ENCODE measurements at regions not wholly inside any gene's neighbourhood (a gene's known extent, or its start where the extent isn't known, plus 50 kb on each side); places are given as distances from the start of the nearest gene placed in this dataset.

GRCh38 chr18:39025531-39025930 is 1459.9 kb upstream of the CELF4 start:
- TF ChIP-seq EP300 (IDR thresholded peaks at IDR 0.05; ENCODE audit: borderline replicate concordance in 1 of 2, low read depth in 2 of 2, low read length in 2 of 2): no peak
- no peak for TF ChIP-seq POU5F1 (IDR thresholded peaks at IDR 0.05; ENCODE audit: low read depth, low read length)
- Histone ChIP-seq H4K91ac (replicated peaks; ENCODE audit: insufficient read length, low read length) (no peak overlapping the region), H3K56ac (replicated peaks; ENCODE audit: insufficient read length, low read depth, low read length) (no peak overlapping the region), H3K9me3 (ENCODE audit: insufficient read depth in 2 of 2, low read depth in 1 of 2, low read length in 1 of 2) (no peaks in the 10 kb centered on the region), H3K9ac (replicated peaks in 1 of 4; ENCODE audit: extremely low read depth in 1 of 4, low read depth in 3 of 4, low read length in 3 of 4) (no peak overlapping the region), H3K27me3 (replicated peaks in 1 of 4; ENCODE audit: control insufficient read depth in 3 of 4, extremely low read depth in 1 of 4, insufficient read depth in 3 of 4, low read length in 3 of 4) (no peaks in the 10 kb centered on the region), H3K4ac (replicated peaks; ENCODE audit: insufficient read length, low read depth, low read length) (no peak overlapping the region), H3K36me3 (ENCODE audit: control insufficient read depth in 2 of 4, insufficient read depth in 4 of 4, low read length in 3 of 4) (no peaks in the 10 kb centered on the region), H4K5ac (ENCODE audit: insufficient read length, low read depth, low read length) (no peak overlapping the region), H3K27ac (ENCODE audit: low read depth, low read length) (no peak overlapping the region), H2BK5ac (ENCODE audit: low read depth, low read length) (no peak overlapping the region), H3K4me3 (ENCODE audit: extremely low read depth in 1 of 4, insufficient read depth in 2 of 4, low read depth in 3 of 4, low read length in 4 of 4) (no peak overlapping the region), H3K4me2 (ENCODE audit: insufficient read depth in 1 of 2, low read depth in 2 of 2, low read length in 2 of 2) (no peak overlapping the region), H2BK120ac (replicated peaks; ENCODE audit: low read depth, low read length) (no peak overlapping the region), H3K79me2 (ENCODE audit: control insufficient read depth in 1 of 2, insufficient read depth in 2 of 2, low read length in 2 of 2) (no peaks in the 10 kb centered on the region), H3K23me2 (ENCODE audit: low read depth, low read length) (no peaks in the 10 kb centered on the region), H3K23ac (ENCODE audit: insufficient read length) (no peak overlapping the region), H2BK12ac (ENCODE audit: low read depth, low read length) (no peak overlapping the region), H3K14ac (ENCODE audit: insufficient read length) (no peak overlapping the region), H3K18ac (ENCODE audit: extremely low read depth, low read length) (no peak overlapping the region), H2AFZ (ENCODE audit: low read length) (no peak overlapping the region), H3K4me1 (replicated peaks in 1 of 4; ENCODE audit: control insufficient read depth in 3 of 4, insufficient read depth in 4 of 4, low read length in 3 of 4) (no peaks in the 10 kb centered on the region), H2BK20ac (ENCODE audit: low read length) (no peak overlapping the region), H4K20me1 (replicated peaks in 1 of 2; ENCODE audit: control insufficient read depth in 1 of 2, insufficient read depth in 2 of 2, low read length in 2 of 2) (no peaks in the 10 kb centered on the region), H2AK5ac (ENCODE audit: low read depth, low read length) (no peak overlapping the region), H3K79me1 (ENCODE audit: low read depth, low read length) (no peaks in the 10 kb centered on the region), H2BK15ac (ENCODE audit: low read length) (no peak overlapping the region), H4K8ac (ENCODE audit: extremely low read depth, insufficient read depth, low read length) (no peak overlapping the region)
- CTCF ChIA-PET (ENCODE audit: partially characterized antibody): no interaction called here
- 72% methylated on average over 2 of the region's 2 CpGs; no CpG with 5 or more reads in 1 of the 2 experiments for WGBS, 2 experiments (ENCODE audit: extremely low coverage in 1 of 2, insufficient coverage in 1 of 2, insufficient read length in 1 of 2, insufficient replicate concordance in 2 of 2, low coverage in 1 of 2, low lambda C conversion rate in 2 of 2, missing lambda C conversion rate in 1 of 2)
- DNase-seq (ENCODE audit: low read depth in 1 of 2, low spot score in 2 of 2) (no peak), FAIRE-seq (no peak)
- POLR2A ChIA-PET (ENCODE audit: partially characterized antibody): no interaction called here

Data from H1 (cell line).